Trophoblast cell (in vitro differentiated cells and primary cell): ENCODE measurements at regions not wholly inside any gene's neighbourhood (a gene's known extent, or its start where the extent isn't known, plus 50 kb on each side); places are given as distances from the start of the nearest gene placed in this dataset.

Experiments used
- DNase-seq, 2 donors: peaks; one replicate each; pipeline ENCODE4 v3.0.0-alpha.2; 2016
- H2AFZ ChIP-seq: 2 replicates; pipeline ENCODE4 v1.6.1; 2013; ENCODE audit warnings: low read length, moderate library complexity, mild to moderate bottlenecking; ENCODE audit not compliant: insufficient read depth, poor library complexity
- H2AK5ac ChIP-seq: 2 replicates; pipeline ENCODE4 v1.6.1; 2013; ENCODE audit warnings: mild to moderate bottlenecking, low read length
- H2BK120ac ChIP-seq: 2 replicates; pipeline ENCODE4 v1.6.1; 2013; ENCODE audit warnings: low read length, mild to moderate bottlenecking, moderate library complexity; ENCODE audit not compliant: insufficient read depth, poor library complexity
- H2BK12ac ChIP-seq: 2 replicates; pipeline ENCODE4 v1.6.1; 2013; ENCODE audit warnings: mild to moderate bottlenecking, low read length, moderate library complexity
- H2BK5ac ChIP-seq: 2 replicates; pipeline ENCODE4 v1.6.1; 2013; ENCODE audit warnings: low read length, low read depth, moderate library complexity, mild to moderate bottlenecking; ENCODE audit not compliant: poor library complexity
- H3K14ac ChIP-seq: 2 replicates; pipeline ENCODE4 v1.6.1; 2013; ENCODE audit warnings: mild to moderate bottlenecking, low read length
- H3K18ac ChIP-seq: 2 replicates; pipeline ENCODE4 v1.6.1; 2013; ENCODE audit warnings: mild to moderate bottlenecking, low read length
- H3K23ac ChIP-seq: 2 replicates; pipeline ENCODE4 v1.6.1; 2013; ENCODE audit warnings: low read length
- H3K27ac ChIP-seq: 2 replicates; pipeline ENCODE4 v1.5.1; 2013; ENCODE audit warnings: low read depth, mild to moderate bottlenecking, inconsistent platforms, low read length, moderate library complexity
- H3K27me3 ChIP-seq: 2 replicates; pipeline ENCODE4 v1.6.1; 2013; ENCODE audit warnings: inconsistent platforms, mild to moderate bottlenecking, low read length, moderate library complexity; ENCODE audit not compliant: insufficient read depth
- H3K36me3 ChIP-seq, 2 experiments: 1 replicate in 1 of 2; 2 replicates in 1 of 2; pipeline ENCODE4 v1.6.1; 2013; ENCODE audit warnings: low read length in 2 of 2, mild to moderate bottlenecking in 2 of 2, moderate library complexity in 1 of 2; ENCODE audit not compliant: insufficient read depth in 2 of 2, control insufficient read depth in 1 of 2
- H3K4ac ChIP-seq: 2 replicates; pipeline ENCODE4 v1.6.1; 2013; ENCODE audit warnings: low read depth, mild to moderate bottlenecking, low read length, moderate library complexity
- H3K4me1 ChIP-seq, 2 experiments: 1 replicate in 1 of 2; 2 replicates in 1 of 2; pipeline ENCODE4 v1.6.1; 2013; ENCODE audit warnings: low read length in 2 of 2, mild to moderate bottlenecking in 2 of 2, moderate library complexity in 1 of 2; ENCODE audit not compliant: insufficient read depth in 2 of 2, control insufficient read depth in 1 of 2
- H3K4me2 ChIP-seq: 2 replicates; pipeline ENCODE4 v1.6.1; 2013; ENCODE audit warnings: inconsistent platforms, mild to moderate bottlenecking, low read length, moderate library complexity
- H3K4me3 ChIP-seq: 2 replicates; pipeline ENCODE4 v1.5.1; 2013; ENCODE audit warnings: mild to moderate bottlenecking, low read depth, low read length, inconsistent platforms
- H3K79me1 ChIP-seq: one replicate; pipeline ENCODE4 v1.6.1; 2013; ENCODE audit warnings: low read length
- H3K79me2 ChIP-seq: 2 replicates; pipeline ENCODE4 v1.6.1; 2013; ENCODE audit warnings: low read length, mild to moderate bottlenecking; ENCODE audit not compliant: control insufficient read depth, insufficient read depth, poor library complexity
- H3K9ac ChIP-seq: 2 replicates; pipeline ENCODE4 v1.6.1; 2013; ENCODE audit warnings: mild to moderate bottlenecking, low read length
- H3K9me3 ChIP-seq: 2 replicates; pipeline ENCODE4 v1.6.1; 2013; ENCODE audit warnings: low read depth, mild to moderate bottlenecking, control low read depth, inconsistent platforms, low read length; ENCODE audit not compliant: insufficient read depth
- H4K12ac ChIP-seq: 2 replicates; pipeline ENCODE4 v1.6.1; 2013; ENCODE audit warnings: low read depth, mild to moderate bottlenecking, low read length, moderate library complexity
- H4K8ac ChIP-seq: 2 replicates; pipeline ENCODE4 v1.6.1; 2013; ENCODE audit warnings: low read depth, mild to moderate bottlenecking, low read length, moderate library complexity
- H4K91ac ChIP-seq: one replicate; pipeline ENCODE4 v1.6.1; 2013; ENCODE audit warnings: low read depth, mild to moderate bottlenecking, low read length, moderate library complexity
- WGBS: extraction: QIAGEN DNeasy Blood & Tissue Kit; methylation state at CpG from one replicate; pipeline ENCODE4 v1.1.7; 2013; ENCODE audit warnings: missing lambda C conversion rate; ENCODE audit not compliant: insufficient read length, insufficient coverage; ENCODE audit errors: extremely low coverage; 5-methylcytosine and 5-hydroxymethylcytosine counted together

DNA sequence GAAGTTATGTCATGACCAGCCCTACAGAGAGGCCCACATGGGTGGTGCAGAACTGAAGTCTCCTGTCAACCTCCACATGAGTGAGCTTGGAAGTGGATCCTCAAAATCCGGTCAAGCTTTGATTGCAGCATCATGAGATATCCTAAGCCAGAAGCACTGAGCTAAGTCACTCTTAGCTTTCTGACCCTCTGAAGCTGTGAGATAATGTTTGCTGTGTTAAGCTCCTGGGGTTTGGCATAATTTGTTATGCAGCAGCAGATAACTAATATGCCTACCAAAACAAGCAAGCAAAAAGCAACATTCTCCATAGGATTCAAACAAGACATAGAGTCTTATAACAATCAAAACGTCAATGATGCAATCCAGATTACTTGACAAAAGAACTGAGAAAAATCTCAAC, 87.6 kb upstream of the GRIN2B start:
- H3K4me3 ChIP-seq: no peak overlapping the region
- H3K79me1 ChIP-seq: no peaks in the 10 kb centered on the region
- no peak overlapping the region for H4K8ac ChIP-seq
- WGBS: no CpG with 5 or more reads among the region's 2 CpGs
- no peak overlapping the region for H2BK12ac ChIP-seq
- no peaks in the 10 kb centered on the region for H3K9me3 ChIP-seq
- H4K12ac ChIP-seq: no peak overlapping the region
- H3K18ac ChIP-seq: no peak overlapping the region
- no peaks in the 10 kb centered on the region for H3K4me1 ChIP-seq
- no peak overlapping the region for H3K4ac ChIP-seq
- no peak overlapping the region for H3K27ac ChIP-seq
- no peak overlapping the region for H2BK120ac ChIP-seq
- H4K91ac ChIP-seq: no peak overlapping the region
- H3K79me2 ChIP-seq: no peaks in the 10 kb centered on the region
- H2AFZ ChIP-seq: no peak overlapping the region
- no peak overlapping the region for H3K23ac ChIP-seq
- H3K14ac ChIP-seq: no peak overlapping the region
- H3K4me2 ChIP-seq: no peak overlapping the region
- DNase-seq: peak in 1 of 2 donors; percentile 19
- H3K36me3 ChIP-seq: no peaks in the 10 kb centered on the region
- H2BK5ac ChIP-seq: no peak overlapping the region
- no peak overlapping the region for H3K9ac ChIP-seq
- H2AK5ac ChIP-seq: no peak overlapping the region
- no peaks in the 10 kb centered on the region for H3K27me3 ChIP-seq

DNA sequence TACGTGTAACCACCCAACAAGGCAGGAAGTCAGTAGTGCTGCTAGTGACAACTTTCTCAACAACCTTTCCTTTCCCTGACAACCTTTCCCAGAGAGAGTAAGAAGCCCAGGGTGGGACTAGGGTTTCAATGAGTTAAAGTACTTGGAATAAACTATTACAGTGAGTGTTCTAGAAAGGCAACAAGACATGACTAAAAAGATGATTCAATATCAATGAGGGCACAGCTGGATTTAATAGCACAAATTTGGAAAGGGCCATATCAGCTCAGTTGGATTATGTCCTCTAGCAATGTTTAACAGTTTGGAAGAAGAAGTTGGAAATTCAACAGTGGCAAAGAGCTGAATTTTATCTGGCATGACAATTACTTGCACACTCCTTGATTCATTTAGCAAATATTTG, 90.4 kb upstream of the GRIN2B start:
- Histone ChIP-seq H2AK5ac (no peak overlapping the region), H4K12ac (no peak overlapping the region), H3K79me1 (no peaks in the 10 kb centered on the region), H3K4ac (no peak overlapping the region), H3K36me3 (no peaks in the 10 kb centered on the region), H2BK5ac (no peak overlapping the region), H2AFZ (no peak overlapping the region), H3K79me2 (no peaks in the 10 kb centered on the region), H3K27ac (no peak overlapping the region), H3K4me1 (no peaks in the 10 kb centered on the region), H3K27me3 (no peaks in the 10 kb centered on the region), H3K9ac (no peak overlapping the region), H3K23ac (no peak overlapping the region), H3K4me3 (no peak overlapping the region), H3K14ac (no peak overlapping the region), H2BK12ac (no peak overlapping the region), H2BK120ac (no peak overlapping the region), H4K8ac (no peak overlapping the region), H4K91ac (no peak overlapping the region), H3K18ac (no peak overlapping the region), H3K9me3 (no peaks in the 10 kb centered on the region), H3K4me2 (no peak overlapping the region)
- WGBS: no CpG with 5 or more reads among the region's 1 CpG
- no peak for DNase-seq

DNA sequence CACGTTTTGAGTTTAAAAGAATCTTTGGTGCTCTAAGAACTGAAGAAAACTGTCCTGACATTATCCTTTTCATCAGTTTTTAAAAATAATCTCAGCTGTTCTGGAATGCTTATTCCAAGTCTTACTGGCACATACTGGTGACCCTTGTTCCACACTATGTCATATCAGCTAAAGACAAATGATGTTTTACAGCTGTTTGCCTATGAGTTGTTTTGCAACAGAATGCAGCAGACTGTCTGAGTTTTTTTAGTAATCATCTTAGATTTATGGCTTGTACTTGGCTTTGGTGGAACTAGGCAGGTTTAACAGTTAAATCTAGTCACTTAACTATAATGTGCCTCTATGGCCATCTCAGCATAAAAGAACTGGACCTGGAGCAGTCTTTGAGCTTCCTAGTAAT, 91.6 kb upstream of the GRIN2B start:
- Histone ChIP-seq H3K14ac (no peak overlapping the region), H4K91ac (no peak overlapping the region), H2AK5ac (no peak overlapping the region), H4K8ac (no peak overlapping the region), H2AFZ (no peak overlapping the region), H3K4ac (no peak overlapping the region), H3K18ac (no peak overlapping the region), H2BK120ac (no peak overlapping the region), H3K79me1 (no peaks in the 10 kb centered on the region), H3K79me2 (no peaks in the 10 kb centered on the region), H3K4me1 (no peaks in the 10 kb centered on the region), H3K4me2 (no peak overlapping the region), H3K27me3 (no peaks in the 10 kb centered on the region), H3K4me3 (no peak overlapping the region), H2BK12ac (no peak overlapping the region), H3K9ac (no peak overlapping the region), H3K36me3 (no peaks in the 10 kb centered on the region), H3K23ac (no peak overlapping the region), H4K12ac (no peak overlapping the region), H2BK5ac (no peak overlapping the region), H3K27ac (no peak overlapping the region), H3K9me3 (no peaks in the 10 kb centered on the region)
- 100% methylated on average over 1 of the region's 1 CpG for WGBS
- no peak for DNase-seq

DNA sequence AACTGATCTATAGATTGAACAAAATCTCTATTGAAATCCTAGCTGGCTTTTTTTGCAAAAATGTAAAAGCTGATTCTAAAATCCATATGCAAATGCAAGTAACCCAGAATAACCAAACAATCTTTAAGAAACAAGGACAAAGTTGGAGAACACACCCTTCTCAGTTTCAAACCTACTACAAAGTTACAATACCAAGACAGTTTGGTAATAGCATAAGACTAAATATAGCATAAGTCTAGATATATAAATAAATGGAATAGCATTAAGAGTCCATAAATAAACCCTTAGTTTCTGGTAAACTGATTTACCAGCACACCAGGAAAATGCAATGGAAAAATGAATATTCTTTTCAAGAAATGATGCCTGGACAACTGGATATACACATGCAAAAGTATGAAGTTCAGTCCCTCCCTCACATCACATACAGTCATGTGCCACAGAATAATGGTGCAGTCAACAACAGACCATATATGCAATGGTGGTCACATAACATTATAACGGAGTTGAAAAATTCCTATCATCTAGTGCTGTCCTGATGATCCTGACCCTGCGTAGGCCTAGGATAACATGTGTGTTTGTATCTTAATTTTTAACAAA, 94.5 kb upstream of the GRIN2B start:
- no peak for DNase-seq
- H3K9ac ChIP-seq: no peak overlapping the region
- no peak overlapping the region for H3K4ac ChIP-seq
- H3K23ac ChIP-seq: no peak overlapping the region
- no peak overlapping the region for H4K8ac ChIP-seq
- H3K4me1 ChIP-seq: no peaks in the 10 kb centered on the region
- H3K9me3 ChIP-seq: no peaks in the 10 kb centered on the region
- no peak overlapping the region for H3K4me2 ChIP-seq
- no peaks in the 10 kb centered on the region for H3K79me1 ChIP-seq
- H4K12ac ChIP-seq: no peak overlapping the region
- no peak overlapping the region for H4K91ac ChIP-seq
- H3K18ac ChIP-seq: no peak overlapping the region
- no peak overlapping the region for H3K4me3 ChIP-seq
- H2AFZ ChIP-seq: no peak overlapping the region
- H3K27me3 ChIP-seq: no peaks in the 10 kb centered on the region
- H2BK120ac ChIP-seq: no peak overlapping the region
- no peak overlapping the region for H2BK12ac ChIP-seq
- no peak overlapping the region for H3K27ac ChIP-seq
- H3K79me2 ChIP-seq: no peaks in the 10 kb centered on the region
- H2AK5ac ChIP-seq: no peak overlapping the region
- H3K36me3 ChIP-seq: no peaks in the 10 kb centered on the region
- H3K14ac ChIP-seq: no peak overlapping the region
- no CpG with 5 or more reads among the region's 2 CpGs for WGBS
- no peak overlapping the region for H2BK5ac ChIP-seq
